Sciatic nerve (tissue), 2 donors: ENCODE measurements at regions not wholly inside any gene's neighbourhood (a gene's known extent, or its start where the extent isn't known, plus 50 kb on each side); places are given as distances from the start of the nearest gene placed in this dataset.

Experiments used
- ATAC-seq: fragments of 200-7000 bp; cut with Tn5 transposase; one replicate; pipeline ENCODE4 v1.9.1; 2020; ENCODE audit warnings: mild to moderate bottlenecking, moderate library complexity
- DNase-seq: peaks from one replicate; pipeline ENCODE4 v3.0.0-alpha.2; 2020; ENCODE audit warnings: low spot score
- intact Hi-C: fragments of 100-400 bp; cut with DNase I; formaldehyde crosslinking; loops from one replicate; pipeline ENCODE4 v1.14.2; 2022
- donor health status: DM: no; HTN: no; CAD: no.
- donor health status: DM: no; HTN: no; CAD: no.

DNA sequence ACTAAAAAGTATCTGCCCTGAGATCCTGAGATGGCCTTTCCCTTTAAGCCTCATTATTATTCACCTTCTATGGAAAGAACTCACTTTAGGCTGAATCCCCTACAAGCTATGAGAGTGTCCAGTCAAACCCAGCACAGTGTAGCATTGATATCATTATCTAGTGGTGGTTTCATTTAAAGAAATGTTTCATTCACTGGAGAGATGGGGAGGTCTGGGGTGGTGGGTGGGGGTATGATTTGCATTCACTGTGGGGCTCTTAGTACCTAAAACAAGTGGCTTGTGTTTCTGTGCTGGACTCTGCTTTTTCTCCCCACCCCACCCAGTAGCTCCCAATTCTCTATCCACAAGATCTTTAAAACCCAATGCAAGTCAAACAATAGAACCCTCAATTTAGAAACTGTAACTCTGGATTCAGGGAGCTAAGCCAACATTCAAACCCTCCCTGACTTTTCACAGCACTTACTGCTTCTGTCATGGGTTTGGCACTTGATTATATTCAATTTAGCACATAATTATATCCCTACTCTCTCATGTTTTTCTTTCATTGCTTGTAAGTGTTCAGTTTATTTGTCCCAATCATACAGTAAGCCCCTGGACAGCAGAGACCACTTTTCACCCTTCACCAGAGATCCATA, 310.5 kb upstream of the THBS1 start:
- intact Hi-C loops = no loop called here
- ATAC-seq = no peak
- DNase-seq = no peak

DNA sequence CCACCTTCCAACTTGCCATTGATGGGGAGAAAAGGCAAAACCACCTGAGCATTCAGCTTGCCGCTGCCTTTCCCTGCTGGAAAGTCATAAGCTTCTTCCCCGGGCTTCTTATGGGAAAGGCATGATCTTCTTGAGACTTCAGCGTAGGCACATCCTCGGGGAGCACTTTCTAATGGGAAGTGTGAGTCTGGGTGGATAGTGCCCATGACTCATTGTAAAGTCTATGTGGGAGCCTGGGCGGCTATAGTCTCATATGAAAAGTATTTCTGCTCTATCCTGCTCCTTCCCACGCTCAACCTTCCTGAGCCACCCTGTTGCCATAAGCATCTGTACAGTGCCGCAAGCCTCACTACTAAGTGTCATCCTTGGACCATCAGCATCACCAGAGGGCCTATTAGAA, 309.9 kb upstream of the THBS1 start:
- ATAC-seq = no peak
- intact Hi-C loops = no loop called here
- no peak for DNase-seq

DNA sequence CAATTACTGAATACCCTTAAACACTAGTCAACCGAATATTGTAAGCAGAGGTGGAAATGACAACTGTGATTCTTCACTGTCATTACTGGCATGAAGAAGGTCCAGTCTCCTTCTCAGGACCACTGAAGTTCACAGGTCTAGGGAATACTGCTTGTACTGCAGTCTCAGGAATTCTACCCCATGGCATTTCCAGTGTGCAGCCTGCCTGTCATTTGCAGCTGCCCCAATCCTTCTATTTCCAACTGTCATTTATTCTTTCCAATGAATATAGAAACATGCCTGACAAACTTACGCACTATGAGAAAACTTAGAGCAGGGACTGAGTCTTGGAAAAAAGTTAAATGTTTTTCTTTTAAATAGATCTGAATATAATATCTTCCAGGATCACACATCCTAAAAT, 308.0 kb upstream of the THBS1 start:
- intact Hi-C loops = no loop called here
- DNase-seq (no peak), ATAC-seq (no peak)

DNA sequence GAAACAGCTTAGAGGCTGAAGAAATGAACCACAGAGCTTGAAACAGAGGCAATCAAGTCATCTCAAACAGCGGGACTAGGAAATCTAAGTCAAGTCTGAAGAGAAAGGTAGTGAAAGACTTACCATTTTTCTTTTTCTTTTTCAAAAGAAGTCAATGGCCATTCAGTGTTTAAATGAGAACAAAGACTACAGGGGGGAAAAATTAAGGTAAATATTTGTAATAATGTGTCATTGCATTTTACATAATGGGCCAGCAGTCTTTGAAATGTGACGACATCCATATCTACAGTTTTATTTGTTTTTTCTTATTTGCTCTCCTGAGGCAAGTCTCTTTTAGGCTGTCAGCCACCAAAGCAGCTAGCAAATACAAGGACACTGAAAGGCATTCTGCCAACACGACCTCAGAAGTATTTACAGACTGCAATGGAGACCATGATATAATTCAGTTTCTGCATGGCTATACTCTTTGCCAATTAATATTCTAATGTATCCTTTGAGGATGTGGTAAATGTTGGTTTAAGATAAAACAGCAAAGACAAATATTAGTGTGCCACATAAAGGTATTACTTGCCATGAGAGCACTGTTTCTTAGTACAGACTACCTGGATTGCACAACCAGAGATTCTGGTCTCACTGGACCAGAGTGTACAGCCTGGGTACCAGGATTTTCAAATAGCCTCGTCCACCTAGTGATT, 307.0 kb upstream of the THBS1 start:
- intact Hi-C loops = no loop called here
- no peak for ATAC-seq
- no peak for DNase-seq

DNA sequence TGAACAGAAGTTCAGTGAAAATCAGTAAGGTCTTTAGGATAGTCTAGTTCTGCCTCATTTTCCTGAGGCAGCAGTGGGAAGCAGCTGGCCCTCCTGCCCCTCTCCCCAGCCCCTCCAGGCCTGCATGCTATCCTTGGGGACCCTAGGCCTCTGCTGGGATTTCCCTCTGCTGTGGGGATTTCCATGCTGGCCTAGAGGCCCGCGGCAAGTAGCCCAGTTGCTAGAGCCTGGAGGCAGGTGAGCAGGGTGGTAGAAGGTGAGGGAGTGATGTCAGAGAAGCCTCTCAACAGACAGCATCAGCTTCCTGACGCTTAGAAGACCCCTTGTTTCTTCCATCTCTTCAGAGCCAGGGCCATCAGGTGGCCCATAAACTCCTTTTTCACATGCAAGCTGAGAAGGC, 305.8 kb upstream of the THBS1 start:
- ATAC-seq (no peak), DNase-seq (no peak)
- intact Hi-C loops = no loop called here

DNA sequence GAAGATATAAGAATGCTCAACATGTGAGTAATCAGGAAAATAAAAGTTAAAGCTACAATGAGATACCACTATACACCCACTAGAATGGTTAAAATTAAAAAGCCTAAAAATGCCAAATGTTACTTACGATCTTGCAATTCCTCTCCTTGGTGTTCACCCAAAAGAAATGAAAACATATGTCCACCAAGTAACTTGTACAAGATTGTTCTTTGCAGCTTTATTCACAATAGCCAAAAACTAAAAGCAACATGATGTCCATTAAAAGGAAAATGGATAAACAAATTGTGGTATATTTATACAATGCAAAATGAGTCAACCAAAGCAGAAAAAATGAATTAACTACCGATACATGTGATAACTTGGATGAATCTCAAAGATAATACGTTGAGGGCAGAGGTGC, 301.6 kb upstream of the THBS1 start:
- intact Hi-C loops = no loop called here
- no peak for ATAC-seq

DNA sequence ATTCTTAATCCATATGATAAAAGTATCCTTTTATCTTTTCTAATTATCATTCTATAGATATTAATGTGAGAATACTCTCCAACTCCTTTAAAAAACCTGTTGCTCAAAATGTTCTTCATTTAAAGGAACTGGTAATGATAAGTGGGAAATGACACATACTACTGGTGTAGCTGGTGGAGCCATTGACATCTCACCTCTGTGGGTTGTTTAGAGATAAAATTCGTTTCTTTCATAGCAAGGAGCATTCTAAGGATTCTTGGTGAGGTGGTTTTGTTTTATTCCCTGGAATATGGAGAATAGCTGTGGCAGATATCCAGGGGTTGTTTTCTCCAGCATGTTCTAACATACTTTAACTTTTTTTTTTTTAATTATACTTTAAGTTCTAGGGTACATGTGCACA, 299.8 kb upstream of the THBS1 start:
- no peak for ATAC-seq
- intact Hi-C loops = no loop called here
- DNase-seq = no peak

More for the DNA sequence above, 301.6 kb upstream of the THBS1 start:
- DNase-seq = no peak

DNA sequence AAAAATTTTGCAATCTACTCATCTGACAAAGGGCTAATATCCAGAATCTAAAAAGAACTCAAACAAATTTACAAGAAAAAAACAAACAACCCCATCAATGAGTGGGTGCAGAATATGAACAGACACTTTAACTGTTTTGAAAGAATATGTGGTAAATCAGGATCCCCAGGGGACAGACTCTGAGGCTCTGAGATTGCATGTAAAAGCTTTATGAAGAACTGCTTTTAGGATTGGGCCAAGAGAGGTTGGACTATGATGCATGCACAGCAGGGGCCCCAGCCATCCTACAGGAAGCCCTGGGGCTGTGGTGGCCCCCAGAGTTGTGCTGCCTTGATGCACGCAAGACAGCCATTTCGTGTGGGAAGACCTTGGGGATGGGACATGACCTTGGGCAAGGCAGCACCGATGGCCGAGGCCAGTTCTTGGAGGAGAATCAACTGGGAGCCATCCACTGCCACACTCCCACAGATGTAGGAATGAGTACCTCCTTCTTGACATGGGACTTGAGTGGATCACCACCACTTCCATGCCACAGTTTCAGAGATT, 298.1 kb upstream of the THBS1 start:
- no peak for ATAC-seq
- DNase-seq = no peak
- intact Hi-C loops = no loop called here

DNA sequence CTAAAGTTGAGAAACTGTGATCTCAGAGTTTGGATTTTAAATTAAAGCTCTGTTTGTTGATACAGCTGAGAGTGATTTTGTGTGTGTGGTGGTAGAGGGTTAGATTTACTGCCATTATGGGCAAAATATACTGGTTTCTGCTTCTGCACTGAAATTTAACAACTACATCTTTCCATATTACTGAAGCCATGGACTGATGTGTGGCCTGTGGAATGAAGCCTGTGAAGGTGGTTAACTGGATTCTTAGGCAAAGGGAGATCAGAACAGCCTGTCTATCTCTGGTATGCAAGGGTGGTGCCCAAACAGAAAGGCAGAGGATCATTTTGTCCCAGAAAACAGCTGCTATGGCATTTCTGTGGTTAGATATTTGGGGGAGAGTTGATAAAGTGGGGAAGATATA, 297.3 kb upstream of the THBS1 start:
- intact Hi-C loops = no loop called here

DNA sequence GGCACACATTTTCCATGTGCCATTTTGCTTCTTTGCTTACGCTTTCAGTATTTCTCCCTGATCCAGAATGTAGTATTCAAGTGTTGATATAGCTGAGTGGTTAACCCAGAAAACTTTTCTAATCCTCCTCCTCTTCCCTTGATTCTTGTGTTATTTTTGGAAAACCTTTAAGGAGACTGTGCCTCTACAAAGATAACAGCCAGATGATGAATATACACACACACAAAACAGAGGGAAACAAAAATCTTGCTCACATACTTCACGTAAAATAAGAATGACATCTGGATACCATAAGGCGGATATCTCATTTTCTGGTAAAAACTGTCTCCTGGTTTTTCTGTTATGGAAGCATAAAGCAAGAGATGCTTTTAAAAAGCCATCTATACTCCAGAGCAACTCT, 295.8 kb upstream of the THBS1 start:
- intact Hi-C loops = no loop called here
- ATAC-seq (no peak), DNase-seq (no peak)

More for the DNA sequence above, 297.3 kb upstream of the THBS1 start:
- peak; percentile 38 for ATAC-seq
- DNase-seq = no peak

DNA sequence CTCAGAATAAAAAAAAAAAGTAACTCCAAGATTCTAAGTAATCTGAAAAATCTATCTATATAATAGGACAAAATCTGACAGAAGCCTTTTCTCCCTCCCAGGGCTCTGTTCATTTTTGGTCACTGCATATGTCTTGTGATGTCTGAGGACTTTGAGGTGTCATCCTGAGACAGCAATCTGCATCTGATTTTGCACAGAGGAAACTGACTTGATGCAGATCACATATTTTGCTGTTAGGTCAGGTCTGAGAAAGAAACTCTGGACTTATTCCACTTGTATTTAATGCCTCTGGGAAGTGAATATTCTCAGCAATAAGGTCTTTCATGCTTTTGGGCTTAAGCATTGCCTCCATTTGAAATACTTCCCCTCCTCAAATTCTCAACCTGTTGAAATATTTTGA, 295.2 kb upstream of the THBS1 start:
- ATAC-seq (no peak), DNase-seq (no peak)
- intact Hi-C loops = no loop called here

DNA sequence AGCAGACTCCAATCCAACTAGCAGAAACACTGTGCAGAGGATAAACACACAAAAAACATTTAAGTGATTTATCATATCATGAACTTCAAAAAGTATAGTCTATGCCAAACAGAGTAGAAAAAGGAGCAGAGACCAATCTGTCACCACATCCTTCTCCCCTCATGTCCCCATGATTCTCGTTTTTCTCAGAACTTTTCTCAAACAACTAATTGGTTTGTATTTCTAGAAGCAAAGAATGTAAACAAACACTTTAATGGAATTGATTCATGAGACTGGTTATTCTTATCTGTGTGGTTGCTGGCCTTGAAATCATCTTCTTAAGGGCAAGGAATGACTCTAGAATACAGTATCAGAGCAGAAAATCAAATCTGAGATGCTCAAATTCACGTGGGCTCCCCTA, 294.2 kb upstream of the THBS1 start:
- ATAC-seq (no peak), DNase-seq (no peak)
- intact Hi-C loops = no loop called here

DNA sequence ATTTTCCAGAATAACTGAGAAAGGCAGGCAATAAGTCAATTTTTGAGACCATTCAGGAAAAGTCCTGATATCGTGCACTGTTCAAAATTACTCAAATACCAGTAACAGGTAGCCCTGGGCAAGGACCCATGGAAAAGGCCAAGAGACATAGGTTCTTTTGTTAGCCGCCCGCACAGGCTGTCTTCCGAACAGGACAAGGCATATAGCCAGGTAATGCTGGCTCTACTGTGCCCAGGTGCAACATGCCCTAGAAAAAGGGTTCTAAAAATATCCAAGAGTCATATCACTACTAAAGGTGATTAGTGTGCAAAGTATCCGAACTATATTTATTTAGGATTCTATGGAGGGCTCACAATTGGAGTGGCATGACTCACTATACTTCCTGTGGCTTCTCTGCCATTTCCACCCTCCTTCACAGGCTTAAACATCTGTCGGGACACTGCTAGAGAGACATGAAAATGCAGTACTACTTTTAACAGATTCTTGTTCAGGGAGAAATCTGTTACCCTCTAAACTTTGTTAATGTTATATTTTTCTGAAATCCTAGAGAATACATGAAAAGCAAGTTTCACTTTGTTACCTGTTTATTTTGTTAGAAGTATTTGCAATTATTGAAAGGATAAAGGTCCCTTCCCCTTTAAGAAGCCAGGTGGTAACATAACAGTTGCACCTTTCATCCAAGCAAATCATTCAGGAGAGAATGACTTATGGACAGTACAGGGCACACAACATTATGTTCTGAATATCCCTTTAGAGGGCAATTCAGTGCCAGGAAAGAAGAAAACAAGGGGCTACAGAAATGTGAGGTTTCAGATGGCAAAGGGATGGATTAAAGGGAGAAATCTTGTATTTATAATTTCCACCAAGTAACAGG, 293.3 kb upstream of the THBS1 start:
- ATAC-seq = no peak
- intact Hi-C loops = no loop called here
- no peak for DNase-seq

DNA sequence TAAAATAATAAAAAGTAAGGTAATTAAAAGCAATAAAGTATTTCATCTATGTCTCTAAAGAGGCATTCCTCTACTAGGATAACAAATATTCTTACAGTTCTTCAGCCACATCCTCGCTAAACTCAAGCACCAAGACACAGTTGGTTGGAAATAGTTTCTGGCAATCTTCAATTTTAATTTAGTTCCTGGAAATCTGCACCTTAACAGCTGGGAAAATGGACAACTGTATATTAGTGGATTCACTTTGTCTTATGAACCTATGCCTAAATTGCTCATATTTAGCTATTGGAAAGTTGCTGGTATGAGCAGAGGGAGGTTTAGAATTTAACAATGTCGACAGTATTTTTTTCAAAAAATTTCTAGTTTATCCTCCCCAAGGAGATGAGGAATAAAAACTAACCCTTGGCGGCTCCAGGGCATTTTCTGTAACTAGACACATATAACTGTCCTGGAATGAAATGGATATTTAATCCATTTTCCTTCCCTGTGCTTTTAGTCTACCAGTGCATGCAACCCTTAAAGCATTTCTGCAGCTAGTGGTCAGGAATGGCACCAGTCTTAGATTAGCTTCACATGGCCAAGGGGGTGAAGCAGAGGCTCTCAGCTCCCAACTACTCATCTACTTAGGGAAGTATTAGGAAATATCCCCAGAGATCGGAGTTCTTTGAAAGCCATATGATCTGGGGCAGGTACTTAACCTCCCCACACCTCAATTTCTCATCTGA, 290.0 kb upstream of the THBS1 start:
- no peak for ATAC-seq
- intact Hi-C loops = no loop called here
- no peak for DNase-seq

DNA sequence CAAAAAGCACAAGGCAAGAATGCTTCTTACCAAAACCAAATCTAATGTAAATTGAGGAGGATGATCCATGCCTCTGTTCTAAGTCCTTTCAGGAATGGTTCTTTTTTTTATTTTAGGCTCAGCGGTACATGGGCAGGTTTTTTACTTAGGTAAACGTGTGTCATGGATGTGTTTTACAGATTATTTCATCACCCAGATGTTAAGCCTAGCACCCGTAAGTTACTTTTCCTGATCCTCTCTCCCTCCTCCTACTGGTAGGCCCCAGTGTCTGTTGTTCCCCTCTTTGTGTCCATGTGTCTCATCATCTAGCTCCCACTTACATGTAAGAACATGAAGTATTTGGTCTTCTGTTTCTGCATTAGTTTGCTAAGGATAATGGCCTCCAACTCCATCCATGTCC, 289.2 kb upstream of the THBS1 start:
- no peak for DNase-seq
- intact Hi-C loops = no loop called here

DNA sequence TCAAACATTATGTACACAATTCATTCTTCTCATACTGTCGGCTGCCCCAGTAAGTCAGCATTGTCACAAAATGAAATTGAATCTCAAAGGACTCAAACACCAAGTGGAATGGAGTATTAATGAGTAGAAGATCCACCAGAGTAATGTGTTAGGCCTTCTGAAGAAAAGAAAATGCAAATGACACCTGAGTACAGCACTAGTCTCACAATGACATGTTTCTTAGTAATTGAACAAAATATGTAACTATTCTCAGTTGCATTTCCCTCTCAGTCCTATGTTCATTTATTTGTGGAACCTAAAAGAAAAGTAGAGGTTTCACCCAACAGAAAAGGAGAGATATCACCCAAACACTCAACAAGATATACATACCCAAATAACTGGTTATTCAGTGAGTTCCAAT, 283.9 kb upstream of the THBS1 start:
- intact Hi-C loops = no loop called here
- no peak for ATAC-seq
- DNase-seq = no peak

More for the DNA sequence above, 289.2 kb upstream of the THBS1 start:
- ATAC-seq = no peak

DNA sequence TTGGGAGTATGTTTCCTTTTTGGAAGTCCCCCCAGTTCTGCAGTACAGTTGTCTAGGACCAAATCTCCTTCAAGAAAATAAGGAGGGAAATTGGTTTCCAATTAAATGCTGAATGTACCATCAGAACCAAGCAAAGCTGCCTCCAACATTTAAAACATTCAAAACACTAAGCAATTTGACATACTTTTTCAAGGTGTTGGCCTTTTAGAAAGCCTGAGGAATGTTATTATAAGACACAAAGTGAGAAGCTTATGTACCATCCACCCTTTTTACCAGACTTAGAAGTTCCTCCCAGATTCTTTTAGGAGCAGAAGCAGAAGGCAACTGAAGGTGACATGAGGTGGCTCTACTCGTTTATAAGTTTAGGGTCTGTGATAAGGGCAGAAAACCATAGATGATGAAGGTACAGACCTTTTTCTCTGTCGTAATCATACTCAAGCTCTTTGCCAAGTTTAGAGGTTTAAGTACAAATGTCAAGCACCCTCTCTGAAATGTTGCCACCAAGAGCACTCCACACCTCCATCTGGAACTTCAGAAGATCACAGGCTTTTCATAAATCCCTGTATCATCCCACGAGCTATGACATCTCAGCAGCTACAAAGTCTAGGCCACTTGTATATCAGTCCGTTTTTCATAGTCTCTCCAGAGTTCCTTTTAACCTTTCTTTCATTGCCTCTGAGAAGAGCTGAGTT, 282.5 kb upstream of the THBS1 start:
- ATAC-seq = no peak
- intact Hi-C loops = no loop called here

DNA sequence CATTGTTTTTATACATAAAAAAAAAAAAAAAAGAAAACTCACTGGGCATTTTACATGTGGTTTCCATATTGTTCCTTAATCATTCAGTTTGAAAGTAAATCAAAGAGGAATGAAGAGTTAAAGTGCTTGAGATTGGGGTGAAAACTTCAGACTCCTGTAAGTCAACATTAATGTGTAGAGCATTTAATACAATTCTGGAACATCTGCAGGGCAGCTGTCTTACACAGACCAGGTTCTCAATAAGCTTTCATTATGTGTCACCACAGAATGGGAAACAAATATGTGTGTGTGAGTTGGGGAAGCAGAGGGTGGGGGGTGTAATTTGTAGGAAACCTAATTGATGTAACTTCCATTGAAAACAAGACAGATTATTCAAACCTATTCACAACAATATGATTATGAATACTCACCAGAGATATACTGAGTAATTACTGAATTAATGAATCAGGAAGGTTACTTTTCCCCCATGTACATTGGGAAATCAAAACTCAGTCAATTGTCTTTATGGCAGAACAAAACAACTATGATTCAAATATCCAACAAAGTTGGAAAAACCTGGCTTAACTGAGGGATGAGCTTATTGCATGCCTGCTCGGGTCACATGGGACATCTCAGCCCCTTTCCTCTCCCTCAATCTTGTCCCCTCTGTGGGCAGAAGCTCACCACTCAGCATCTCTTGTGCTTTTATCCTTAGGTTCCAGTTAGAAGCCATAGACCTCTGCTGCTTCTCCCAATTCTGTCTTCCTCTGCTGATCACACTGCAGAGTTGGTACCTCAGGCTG, 281.2 kb upstream of the THBS1 start:
- ATAC-seq (no peak), DNase-seq (no peak)
- intact Hi-C loops = no loop called here

More for the DNA sequence above, 282.5 kb upstream of the THBS1 start:
- no peak for DNase-seq
